HG02938 (cell line): ENCODE measurements at regions not wholly inside any gene's neighbourhood (a gene's known extent, or its start where the extent isn't known, plus 50 kb on each side); places are given as distances from the start of the nearest gene placed in this dataset.
"Not testable (repeated sequence)": the region's sequence is repeated elsewhere in the genome, so short reads cannot be mapped to it uniquely, and the experiment has no call there.

ENCODE experiments used
- ATAC-seq: cut with Tn5 transposase; IDR thresholded peaks from one replicate; pipeline ENCODE4 v1.9.1; 2021; ENCODE audit warnings: mild to moderate bottlenecking, moderate library complexity; ENCODE audit not compliant: unreplicated experiment

DNA sequence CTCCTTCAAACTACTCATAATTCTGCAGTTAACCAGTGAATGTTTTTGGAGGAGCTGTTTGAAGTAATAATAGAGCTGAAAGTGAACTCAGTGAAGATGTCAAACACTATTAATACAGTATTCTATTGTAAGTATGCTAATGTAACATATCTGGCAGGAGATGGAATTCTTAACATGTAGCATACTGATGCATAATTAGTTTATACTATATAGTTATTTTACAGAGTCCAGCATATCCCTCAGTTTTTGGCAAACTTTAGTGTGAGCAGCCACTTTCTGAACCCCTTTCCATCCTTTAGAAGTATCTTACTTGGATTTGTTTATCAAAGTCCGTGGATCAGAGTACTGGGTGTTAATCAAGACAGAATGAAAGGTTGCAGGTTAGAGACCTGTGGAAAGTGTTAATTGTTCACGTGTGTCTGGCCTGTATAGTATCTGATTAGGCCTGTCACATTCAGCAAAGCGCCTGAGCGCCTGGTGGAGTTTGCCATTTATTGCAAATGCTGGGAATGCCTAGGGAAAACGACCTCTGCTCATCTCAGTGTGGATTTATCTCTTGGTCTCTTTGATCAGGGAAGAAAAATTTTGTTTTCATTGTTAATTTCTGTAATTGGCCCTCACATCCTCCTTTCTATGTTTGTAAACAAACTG, 251.7 kb upstream of the MAD2L1 start:
- no peak for ATAC-seq

DNA sequence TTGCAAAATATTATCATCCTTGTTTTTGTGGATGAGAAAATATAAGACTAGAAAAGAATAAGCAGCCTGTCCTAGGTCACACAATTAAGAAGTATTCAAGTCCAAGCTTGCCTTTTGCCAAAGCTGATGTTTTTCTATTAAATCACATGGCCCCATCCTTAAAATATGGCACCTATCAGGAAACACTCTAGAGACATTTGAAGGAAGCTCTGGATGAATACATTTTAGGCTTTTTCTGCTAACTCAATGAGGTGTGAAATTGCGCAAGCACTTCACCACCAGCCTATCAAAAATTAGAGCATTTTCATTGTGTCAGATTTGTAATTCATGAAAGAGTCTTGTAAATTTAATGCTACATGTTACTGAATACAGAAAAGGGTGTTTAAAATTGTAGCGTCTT, 251.1 kb upstream of the MAD2L1 start:
- ATAC-seq: no peak

DNA sequence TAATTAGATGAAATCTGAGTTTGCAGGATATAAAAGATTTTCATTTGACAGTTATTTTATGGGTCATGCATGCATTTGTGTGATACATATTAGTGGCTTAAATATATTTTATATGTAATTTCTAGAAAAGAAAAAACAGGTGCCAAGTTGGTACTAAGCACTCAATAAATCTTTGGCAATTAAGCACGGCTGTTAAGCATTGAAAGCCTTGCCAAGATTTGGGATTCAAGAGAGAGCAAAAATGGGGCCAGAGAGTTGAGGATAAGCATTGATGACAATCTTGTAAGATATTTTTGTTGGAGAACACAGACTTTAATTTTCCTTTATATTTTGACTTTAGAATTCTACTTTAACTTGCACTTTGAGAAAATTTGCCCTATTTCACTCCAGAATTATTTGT, 249.8 kb upstream of the MAD2L1 start:
- ATAC-seq: no peak

DNA sequence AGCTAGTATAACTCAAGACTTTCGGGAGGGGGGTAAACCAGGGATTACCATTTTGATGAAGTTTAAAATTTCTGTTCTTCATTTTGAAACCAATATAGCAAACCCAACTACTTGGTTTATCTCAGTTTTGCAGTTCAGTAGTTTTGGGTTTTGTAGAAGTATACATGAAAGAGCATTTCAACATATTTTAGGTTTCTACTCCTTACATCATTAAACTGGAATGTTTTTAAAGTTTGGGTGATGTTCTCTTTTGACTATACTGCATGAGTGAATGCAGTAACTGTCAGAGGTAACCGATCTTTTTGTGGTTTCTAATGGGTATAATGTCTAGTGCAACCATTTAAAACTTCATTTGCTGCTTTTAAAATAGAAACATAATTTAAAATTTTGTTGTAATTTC, 248.3 kb upstream of the MAD2L1 start:
- ATAC-seq: no peak

DNA sequence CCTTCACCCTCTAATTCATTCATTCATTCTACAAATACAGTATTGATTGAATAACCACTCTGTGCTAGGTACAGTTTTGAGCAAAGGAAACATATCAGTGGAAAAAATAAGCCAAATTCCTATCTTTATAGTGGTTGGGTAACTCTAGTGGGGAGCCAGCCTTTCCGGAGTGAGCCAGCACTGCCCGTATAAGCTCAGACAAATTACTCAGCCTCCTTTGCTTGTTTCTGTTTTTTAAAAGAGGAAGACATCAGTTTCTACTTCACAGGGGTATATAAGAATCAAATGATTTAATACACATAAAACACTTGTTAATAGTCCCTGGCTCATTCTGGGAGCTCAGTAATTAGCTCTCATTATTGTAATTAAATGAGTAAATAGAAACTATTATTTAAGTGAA, 238.2 kb upstream of the MAD2L1 start:
- ATAC-seq: no peak

DNA sequence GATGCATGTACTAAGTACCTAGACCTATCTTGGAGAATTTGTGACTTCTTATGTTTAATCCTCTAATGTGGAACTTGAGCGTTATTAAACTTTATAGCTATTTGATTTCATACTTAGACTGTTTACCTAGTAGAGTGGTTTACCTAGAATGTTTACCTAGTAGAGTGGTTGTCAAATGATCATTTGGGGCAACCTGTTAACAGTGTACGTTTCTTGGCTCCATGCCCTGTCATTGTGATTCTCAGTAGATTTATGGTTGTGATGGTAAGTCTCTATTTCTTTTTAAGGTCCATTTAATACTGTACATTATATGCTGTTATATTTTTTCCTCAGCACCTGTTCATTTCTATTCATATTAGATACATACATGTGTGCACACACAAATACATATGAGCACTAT, 233.0 kb upstream of the MAD2L1 start:
- ATAC-seq: no peak

DNA sequence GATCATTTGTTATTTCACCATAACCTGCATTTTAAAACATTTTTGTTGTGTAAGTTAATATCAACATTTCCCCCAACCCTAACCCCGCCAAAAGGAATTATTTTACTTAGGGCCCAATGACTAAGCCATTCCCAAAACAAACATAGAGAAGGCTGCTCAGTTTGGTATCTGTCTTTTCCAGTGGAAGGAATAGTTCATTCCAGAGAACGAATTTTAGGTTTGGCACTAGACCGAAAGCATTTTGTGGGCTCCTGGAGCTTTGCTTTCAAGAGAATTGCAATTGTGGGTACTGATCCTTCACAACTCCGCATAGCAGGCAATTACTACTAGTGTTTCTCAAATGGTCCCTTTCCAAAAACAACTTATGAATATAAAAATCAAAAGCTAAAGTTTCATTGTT, 226.7 kb upstream of the MAD2L1 start:
- no peak for ATAC-seq

DNA sequence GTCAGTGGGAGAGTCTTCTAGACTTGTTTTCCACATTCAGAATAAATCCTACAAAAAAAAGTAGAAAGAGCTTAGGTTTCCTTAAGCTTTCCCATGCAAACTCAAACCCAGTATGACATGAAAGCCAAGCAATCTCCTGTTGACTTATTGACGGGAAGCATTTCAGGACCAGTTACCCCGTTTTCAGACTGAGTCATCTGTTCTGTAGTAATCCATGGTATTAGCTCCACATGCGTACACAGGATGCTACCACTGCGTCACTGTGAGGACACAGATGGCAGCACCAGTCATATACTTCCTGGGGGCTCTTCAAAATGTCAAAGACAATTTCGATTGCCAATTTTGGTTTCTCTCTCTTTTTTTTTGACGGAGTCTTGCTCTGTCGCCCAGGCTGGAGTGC, 224.9 kb upstream of the MAD2L1 start:
- ATAC-seq: no peak

DNA sequence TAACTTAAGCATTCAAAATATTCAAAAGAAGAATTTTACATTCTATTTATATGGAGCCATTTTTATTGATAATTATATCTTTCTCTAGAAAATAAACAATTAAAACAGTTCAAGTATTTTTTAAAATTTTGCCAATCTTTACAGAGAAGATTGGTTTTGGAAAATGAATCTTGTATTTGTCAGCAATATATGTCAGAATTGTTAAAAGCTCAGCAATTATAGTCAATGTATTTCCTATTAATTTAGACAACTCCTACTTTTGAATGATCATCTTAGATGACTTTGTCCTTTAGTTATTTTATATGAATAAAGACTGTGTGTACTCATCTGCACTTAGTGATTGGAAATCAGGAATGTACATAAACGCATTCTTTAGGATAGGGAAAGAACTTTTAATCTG, 223.9 kb upstream of the MAD2L1 start:
- no peak for ATAC-seq

DNA sequence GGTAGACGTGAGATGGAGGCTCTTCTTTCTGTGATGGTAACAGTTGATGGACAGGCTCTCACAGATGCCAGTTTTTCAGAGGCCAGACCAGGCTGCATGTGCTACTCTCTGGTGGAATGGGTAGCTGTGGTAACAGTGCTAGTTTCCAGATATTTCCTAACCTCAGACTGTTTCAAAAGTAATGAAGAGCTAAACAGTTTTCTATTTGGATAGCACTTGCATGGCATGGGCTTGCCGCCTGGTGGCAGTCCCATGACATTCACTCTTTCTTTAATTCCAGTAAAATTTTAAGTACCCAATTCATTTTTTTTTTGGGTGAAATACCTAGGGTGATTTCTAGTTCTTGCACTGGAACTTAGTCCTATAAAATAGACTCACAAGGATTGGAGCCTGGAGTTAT, 220.2 kb upstream of the MAD2L1 start:
- no peak for ATAC-seq

DNA sequence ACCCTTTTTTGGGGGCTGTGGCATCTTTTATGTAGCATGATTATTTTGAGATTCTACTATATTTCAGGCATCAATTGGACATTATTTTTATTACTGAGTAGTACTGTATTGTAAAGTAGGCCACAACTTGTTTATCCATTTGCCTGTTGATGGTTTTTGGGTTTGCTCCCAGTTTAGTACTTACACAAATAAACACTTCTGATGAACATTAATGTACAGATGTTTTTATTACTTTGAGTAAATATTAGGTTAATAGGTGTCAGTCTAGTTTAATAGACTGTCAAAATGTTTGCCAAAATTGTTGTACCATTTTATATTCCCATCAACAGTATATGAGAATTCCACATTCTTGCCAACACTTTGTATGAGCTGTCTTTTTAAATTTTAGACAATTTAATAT, 214.9 kb upstream of the MAD2L1 start:
- no peak for ATAC-seq

DNA sequence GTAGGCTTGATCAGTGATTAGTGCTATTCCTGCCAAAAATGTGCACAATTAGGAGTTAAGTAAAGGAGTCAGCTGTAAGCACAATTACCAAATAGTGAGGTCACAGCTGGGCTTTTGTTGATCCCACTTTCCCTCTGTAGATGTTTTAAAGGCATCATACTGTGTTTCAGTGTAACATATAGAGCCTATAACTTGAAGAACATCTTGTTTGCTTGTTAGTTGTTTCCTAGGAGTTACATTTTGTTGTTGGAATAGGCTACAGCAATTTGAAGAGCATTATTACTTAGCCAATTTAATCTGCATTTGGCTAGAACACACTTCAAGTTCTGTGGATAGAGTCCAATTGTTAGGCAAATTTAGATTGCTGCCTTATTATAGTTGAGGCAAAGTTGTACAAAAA, 210.7 kb upstream of the MAD2L1 start:
- no peak for ATAC-seq

DNA sequence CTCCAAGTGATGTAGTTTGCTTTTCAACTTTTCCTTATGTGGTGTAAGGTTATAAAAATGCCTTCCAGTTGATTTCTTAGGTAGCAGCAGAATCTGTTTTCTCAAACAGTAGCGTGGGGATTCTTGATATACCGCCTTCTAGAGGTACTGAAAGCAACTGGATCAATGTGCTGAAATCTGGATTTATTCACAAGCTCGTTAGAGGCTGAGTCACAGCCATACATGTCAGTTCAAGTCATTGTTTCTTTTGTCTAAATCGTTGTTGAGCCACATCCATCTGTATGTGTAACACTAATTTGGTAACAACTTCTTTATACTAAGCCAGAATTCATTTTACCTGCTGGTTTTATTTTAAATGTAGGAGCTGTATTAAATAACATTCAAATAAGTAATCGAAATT, 200.0 kb upstream of the MAD2L1 start:
- ATAC-seq: no peak

DNA sequence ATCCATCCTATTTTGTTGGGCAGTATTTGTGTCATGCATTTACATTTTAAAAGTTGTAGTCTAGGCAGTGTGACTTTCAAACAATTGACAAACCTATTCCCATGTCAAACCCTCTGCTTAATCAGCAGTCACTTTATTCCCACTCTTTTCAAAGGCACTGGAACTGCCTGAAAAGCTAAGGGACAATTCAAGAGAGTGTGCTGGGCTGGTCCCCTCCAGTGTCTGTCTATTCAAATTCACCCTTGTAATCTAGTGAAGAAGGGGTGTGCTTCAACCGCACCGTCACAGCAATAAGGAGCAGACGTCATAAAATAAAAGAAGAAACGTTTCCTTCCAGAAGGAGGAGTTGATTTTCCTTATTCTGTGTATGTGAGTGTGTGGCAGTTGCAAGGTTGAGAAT, 197.0 kb upstream of the MAD2L1 start:
- no peak for ATAC-seq

DNA sequence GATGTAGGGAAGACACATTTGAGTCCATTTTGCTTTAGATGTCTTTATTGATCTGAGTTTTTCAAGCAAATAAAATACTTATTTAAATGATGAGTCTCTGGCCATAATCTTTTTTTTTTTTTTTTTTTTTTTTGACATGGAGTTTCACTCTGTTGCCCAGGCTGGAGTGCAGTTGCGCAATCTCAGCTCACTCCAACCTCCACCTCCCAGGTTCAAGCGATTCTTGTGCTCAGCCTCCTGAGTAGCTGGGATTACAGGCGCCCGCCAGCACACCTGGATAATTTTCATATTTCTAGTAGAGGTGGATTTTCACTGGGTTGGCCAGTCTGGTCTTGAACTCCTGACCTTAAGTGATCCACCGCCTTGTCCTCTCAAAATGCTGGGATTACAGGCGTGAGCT, 194.5 kb upstream of the MAD2L1 start:
- no peak for ATAC-seq

DNA sequence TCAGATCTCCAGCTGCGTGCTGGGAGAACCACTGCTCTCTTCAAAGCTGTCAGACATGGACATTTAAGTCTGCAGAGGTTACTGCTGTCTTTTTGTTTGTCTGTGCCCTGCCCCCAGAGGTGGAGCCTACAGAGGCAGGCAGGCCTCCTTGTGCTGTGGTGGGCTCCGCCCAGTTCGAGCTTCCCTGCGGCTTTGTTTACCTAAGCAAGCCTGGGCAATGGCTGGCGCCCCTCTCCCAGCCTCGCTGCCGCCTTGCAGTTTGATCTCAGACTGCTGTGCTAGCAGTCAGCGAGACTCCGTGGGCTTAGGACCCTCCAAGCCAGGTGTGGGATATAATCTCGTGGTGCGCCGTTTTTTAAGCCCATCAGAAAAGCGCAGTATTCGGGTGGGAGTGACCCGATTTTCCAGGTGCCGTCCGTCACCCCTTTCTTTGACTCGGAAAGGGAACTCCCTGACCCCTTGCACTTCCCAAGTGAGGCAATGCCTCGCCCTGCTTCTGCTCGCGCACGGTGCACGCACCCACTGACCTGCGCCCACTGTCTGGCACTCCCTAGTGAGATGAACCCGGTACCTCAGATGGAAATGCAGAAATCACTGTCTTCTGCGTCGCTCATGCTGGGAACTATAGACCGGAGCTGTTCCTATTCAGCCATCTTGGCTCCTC, 189.6 kb upstream of the MAD2L1 start:
- ATAC-seq: not testable (repeated sequence)

DNA sequence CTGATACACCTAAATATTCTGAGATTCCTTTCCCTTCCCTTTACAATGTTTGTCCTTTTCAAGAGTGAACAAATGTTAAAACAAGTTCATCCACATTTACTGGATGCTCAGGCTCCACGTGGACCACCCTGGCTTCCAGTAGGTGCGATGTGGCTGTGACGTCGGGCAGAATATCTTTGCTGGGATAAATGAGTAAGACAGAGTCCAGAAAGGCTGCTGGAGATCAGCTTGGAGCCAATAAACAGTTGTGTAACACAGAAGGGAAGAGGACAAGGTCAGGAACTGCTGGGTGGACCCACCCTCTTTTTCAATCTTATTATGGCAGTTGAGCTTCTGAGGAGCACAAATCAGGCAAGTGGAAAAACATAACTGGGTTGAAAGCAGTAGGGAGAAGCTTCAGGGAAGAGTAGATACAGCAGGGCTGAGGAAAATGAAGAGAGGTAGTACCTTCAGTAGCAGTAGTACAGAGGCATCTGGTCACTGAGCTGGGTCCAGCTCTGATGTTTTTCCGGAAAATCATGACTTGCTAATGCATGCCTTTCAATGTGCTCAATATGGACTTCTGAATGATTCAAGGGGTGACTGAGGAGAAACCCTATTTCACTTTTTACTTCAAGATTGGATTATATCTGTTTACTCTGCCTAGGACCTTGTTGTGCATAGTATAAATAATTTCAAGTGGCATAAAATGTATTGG, 171.8 kb upstream of the MAD2L1 start:
- no peak for ATAC-seq

DNA sequence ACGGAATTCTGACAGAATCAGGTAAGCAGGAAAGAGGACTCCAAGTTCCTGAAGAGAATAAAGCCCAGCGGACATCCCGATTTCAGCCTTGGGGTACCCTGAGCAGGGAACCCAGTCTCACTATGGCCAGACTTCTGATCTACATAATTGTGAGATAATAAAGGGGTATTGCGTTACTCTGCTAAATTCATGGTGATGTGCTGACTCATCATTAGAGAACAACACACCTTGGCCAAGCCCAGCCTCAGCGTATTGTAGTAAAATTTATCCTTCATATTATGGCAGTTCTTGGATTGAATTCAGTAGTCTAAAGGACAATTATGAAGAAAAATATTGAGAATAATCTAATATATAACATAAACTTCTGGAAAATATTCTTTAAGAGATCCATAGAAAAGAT, 170.2 kb upstream of the MAD2L1 start:
- ATAC-seq: no peak

DNA sequence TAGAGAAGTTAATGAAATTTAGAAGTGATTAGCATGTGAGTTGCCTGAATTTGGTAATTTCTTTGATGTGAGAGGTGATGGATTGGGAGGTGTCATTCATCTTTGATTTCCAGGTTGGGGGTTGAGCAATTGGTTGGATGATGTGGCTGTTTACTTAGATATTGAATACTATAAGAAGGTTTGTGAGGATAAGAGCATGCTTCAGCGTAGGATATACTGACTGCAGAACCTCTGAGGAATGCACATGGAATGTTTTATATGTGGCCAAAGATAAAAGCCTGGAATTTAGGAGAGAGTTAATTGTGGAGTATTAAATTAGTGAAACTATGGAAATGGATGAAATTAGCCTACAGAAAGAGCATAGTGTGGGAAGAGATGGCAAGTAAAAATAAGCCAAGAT, 165.4 kb upstream of the MAD2L1 start:
- no peak for ATAC-seq

DNA sequence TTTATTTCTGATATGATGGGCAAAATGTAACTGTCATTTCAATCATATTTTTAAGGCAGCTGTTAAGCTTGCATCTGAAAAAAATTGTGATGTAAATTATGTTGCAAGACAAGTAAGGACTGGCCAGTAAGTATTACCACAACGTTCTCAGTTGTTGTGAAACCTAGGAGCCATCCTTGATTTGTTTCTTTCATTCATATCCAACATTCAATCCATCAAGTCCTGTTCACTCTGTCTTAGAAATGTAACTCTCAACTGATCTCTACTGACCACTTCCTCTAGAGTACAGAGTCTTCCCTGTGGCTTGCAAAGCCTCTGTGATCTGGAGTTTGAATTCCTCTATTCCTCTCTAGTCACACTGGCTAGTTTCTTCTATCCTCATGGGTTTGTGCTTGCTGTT, 161.4 kb upstream of the MAD2L1 start:
- no peak for ATAC-seq

DNA sequence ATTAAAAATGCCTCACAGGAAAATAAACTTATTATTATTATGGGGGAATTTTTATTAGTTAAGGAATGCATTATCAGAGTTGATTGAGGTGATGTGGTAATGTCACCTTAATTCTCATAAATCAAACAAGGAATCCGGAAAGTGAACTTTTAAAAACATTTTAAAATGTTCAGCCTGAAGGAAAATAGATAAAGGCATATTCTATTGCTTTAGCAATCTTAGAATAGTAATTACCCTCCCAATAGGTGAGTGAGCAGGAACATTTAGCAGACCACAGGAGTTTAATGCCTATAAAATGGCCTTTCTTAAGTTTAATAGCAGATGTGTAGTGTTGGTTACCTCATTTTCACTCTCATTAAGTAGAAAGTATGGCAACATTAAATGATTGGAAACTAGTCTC, 160.9 kb upstream of the MAD2L1 start:
- no peak for ATAC-seq

DNA sequence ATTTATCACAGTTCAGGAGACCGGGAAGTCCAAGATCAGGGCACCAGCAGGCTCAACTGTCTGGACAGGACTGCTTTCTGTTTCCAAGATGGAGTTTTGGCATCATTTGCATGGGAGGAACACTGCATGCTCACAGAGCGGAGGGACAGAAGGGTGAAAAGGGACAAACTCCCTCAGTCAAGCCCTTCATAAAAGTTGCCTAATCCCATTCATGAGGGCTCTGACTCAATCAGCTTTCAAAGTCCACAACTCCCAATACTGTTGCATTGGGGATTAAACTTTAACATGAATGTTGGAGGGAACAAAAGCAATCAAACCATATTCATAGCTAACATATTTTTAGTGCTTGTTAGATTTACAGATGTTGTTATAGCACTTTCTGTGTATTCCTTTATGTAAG, 158.9 kb upstream of the MAD2L1 start:
- no peak for ATAC-seq

DNA sequence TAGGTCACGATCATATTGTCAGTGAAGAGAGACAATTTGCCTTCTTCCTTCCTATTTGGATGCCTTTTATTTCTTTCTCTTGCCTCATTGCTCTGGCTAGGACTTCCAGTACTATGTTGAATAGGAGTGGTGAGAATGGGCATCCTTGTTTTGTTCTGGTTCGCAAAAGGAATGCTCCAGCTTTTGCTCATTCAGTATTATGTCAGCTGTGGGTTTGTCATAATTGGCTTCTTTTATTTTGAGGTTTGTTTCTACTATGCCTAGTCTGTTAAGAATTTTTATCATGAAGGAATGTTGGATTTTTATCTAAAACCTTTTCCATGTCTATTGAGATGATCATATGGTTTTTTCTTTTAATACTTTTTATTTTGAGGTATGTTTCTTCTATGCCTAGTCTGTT, 152.3 kb upstream of the MAD2L1 start:
- no peak for ATAC-seq
